DOHH2 (cell line): ENCODE measurements at regions not wholly inside any gene's neighbourhood (a gene's known extent, or its start where the extent isn't known, plus 50 kb on each side); places are given as distances from the start of the nearest gene placed in this dataset.

Experiments
- H3F3A ChIP-seq: fragments of 200-600 bp; sonication (generic), shearing (Covaris generic); 2 replicates; pipeline ENCODE4 v1.6.0; 2016; ENCODE audit warnings: antibody characterized with exemption, mild to moderate bottlenecking; ENCODE audit not compliant: control insufficient read depth, insufficient read depth
- H3K27ac ChIP-seq: fragments of 200-600 bp; sonication (generic); 2 replicates; pipeline ENCODE4 v1.5.1; 2014; ENCODE audit warnings: low read depth, mild to moderate bottlenecking, low read length, moderate library complexity
- H3K27me3 ChIP-seq: fragments of 200-600 bp; sonication (generic); 2 replicates; pipeline ENCODE4 v1.6.1; 2014; ENCODE audit warnings: mild to moderate bottlenecking, low read length, mixed read lengths; ENCODE audit not compliant: control insufficient read depth
- H3K36me3 ChIP-seq: fragments of 200-600 bp; sonication (generic); 2 replicates; pipeline ENCODE4 v1.6.1; 2014; ENCODE audit warnings: mild to moderate bottlenecking, low read length, moderate library complexity, mixed read lengths; ENCODE audit not compliant: control insufficient read depth
- H3K4me1 ChIP-seq: fragments of 200-600 bp; sonication (generic); 2 replicates; pipeline ENCODE4 v1.6.1; 2014; ENCODE audit warnings: mild to moderate bottlenecking, low read length, mixed read lengths; ENCODE audit not compliant: control insufficient read depth
- H3K4me2 ChIP-seq: fragments of 200-600 bp; sonication (generic); 2 replicates; pipeline ENCODE4 v1.6.0; 2014; ENCODE audit warnings: mild to moderate bottlenecking, low read length, moderate library complexity
- H3K4me3 ChIP-seq: fragments of 200-600 bp; sonication (generic); 2 replicates; pipeline ENCODE4 v1.5.1; 2014; ENCODE audit warnings: mild to moderate bottlenecking, low read length, mixed read lengths
- H3K79me2 ChIP-seq: fragments of 200-600 bp; sonication (generic); 2 replicates; pipeline ENCODE4 v1.6.1; 2014; ENCODE audit warnings: mild to moderate bottlenecking, low read length, mixed read lengths; ENCODE audit not compliant: control insufficient read depth
- H3K9me2 ChIP-seq: fragments of 200-600 bp; sonication (generic); replicated peaks from 2 replicates; pipeline ENCODE4 v1.6.1; 2014; ENCODE audit warnings: mild to moderate bottlenecking, low read length, mixed read lengths; ENCODE audit not compliant: control insufficient read depth
- H3K9me3 ChIP-seq: fragments of 200-600 bp; sonication (generic); 2 replicates; pipeline ENCODE4 v1.6.1; 2014; ENCODE audit warnings: antibody characterized with exemption, low read length, mixed read lengths; ENCODE audit not compliant: control insufficient read depth, insufficient read depth
- H4K20me1 ChIP-seq: fragments of 200-600 bp; sonication (generic); 2 replicates; pipeline ENCODE4 v1.6.0; 2014; ENCODE audit warnings: low read depth, mild to moderate bottlenecking, antibody characterized with exemption, low read length, moderate library complexity; ENCODE audit not compliant: control insufficient read depth, insufficient read depth
- CTCF ChIP-seq: fragments of 200-600 bp; sonication (generic); IDR thresholded peaks from one replicate; pipeline ENCODE4 v1.5.1; 2014; ENCODE audit warnings: antibody characterized with exemption, mild to moderate bottlenecking, low read depth, low read length; ENCODE audit not compliant: poor library complexity, severe bottlenecking
- EZH2phosphoT487 ChIP-seq: fragments of 200-600 bp; sonication (generic); IDR thresholded peaks from 2 replicates; pipeline ENCODE4 v1.6.1; 2017; ENCODE audit warnings: borderline replicate concordance, mild to moderate bottlenecking, antibody characterized with exemption, low read length, moderate library complexity, mixed read lengths

DNA sequence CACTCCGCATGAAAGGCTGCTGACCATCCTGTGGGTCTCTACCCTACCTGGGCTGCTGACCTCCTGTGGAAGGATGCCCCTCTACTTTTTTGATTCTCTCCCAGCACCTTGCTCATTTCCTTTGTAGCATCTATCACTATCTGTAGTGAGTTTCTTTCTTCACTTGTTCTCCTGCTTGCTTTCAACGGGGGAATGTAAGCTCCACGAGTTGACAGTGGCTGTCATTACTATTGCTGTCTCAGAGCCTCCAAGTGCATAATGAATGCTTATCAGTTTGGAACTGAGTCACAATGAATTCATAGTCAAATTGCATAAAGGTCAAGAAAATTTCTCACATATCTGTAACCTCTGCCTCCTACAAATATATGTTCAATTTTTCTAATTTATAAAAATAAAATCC lies 477.7 kb downstream of the PLCL1 start:
- Histone ChIP-seq H3K9me3 (no peaks in the 10 kb centered on the region), H3K36me3 (no peaks in the 10 kb centered on the region), H3K4me3 (no peak overlapping the region), H3K9me2 (no peaks in the 10 kb centered on the region), H3F3A (no peaks in the 10 kb centered on the region), H3K79me2 (no peaks in the 10 kb centered on the region), H3K4me1 (no peaks in the 10 kb centered on the region), H4K20me1 (no peaks in the 10 kb centered on the region), H3K27ac (no peak overlapping the region), H3K27me3 (peaks cover 10% of the 10 kb centered on the region; the same call in 1 of the 2 replicates), H3K4me2 (no peak overlapping the region)
- TF ChIP-seq CTCF (no peak), EZH2phosphoT487 (no peak)

GRCh38 chr2:198280145-198280544 lies 475.8 kb downstream of the PLCL1 start:
- Histone ChIP-seq H3K27ac (no peak overlapping the region), H3F3A (no peaks in the 10 kb centered on the region), H3K4me3 (no peak overlapping the region), H3K4me2 (no peak overlapping the region), H3K79me2 (no peaks in the 10 kb centered on the region), H3K9me2 (no peaks in the 10 kb centered on the region), H3K9me3 (no peaks in the 10 kb centered on the region), H3K4me1 (no peaks in the 10 kb centered on the region), H3K27me3 (0 out of 2 replicates have a peak, but pooled peaks cover 8% of the 10 kb centered on the region), H3K36me3 (no peaks in the 10 kb centered on the region), H4K20me1 (no peaks in the 10 kb centered on the region)
- TF ChIP-seq CTCF (no peak), EZH2phosphoT487 (no peak)

DNA sequence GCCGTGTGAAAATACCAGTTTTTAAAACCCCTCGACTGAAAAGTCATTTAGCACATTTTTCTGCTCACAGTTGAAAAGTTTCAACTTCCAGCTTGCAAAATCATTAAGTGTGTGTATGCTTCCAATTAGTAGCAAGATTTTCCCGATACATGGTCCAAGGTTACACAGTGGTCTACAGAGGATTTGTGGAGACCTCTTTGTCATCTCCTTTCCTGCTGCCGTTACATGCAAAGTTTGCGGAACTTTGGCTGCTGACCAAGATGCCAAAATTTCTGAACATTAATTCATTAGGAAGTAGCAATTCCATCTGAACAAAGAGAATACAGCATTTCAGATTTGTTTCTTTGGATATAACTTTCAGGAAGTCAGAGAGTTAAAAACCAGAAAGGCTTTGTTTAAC lies 474.6 kb downstream of the PLCL1 start:
- Histone ChIP-seq H3K4me1 (no peaks in the 10 kb centered on the region), H3K27ac (no peak overlapping the region), H4K20me1 (no peaks in the 10 kb centered on the region), H3K27me3 (0 out of 2 replicates have a peak, but pooled peaks cover 7% of the 10 kb centered on the region), H3K4me3 (no peak overlapping the region), H3K9me2 (no peaks in the 10 kb centered on the region), H3K36me3 (no peaks in the 10 kb centered on the region), H3K4me2 (no peak overlapping the region), H3K79me2 (no peaks in the 10 kb centered on the region), H3K9me3 (no peaks in the 10 kb centered on the region), H3F3A (no peaks in the 10 kb centered on the region)
- TF ChIP-seq EZH2phosphoT487 (no peak), CTCF (no peak)

DNA sequence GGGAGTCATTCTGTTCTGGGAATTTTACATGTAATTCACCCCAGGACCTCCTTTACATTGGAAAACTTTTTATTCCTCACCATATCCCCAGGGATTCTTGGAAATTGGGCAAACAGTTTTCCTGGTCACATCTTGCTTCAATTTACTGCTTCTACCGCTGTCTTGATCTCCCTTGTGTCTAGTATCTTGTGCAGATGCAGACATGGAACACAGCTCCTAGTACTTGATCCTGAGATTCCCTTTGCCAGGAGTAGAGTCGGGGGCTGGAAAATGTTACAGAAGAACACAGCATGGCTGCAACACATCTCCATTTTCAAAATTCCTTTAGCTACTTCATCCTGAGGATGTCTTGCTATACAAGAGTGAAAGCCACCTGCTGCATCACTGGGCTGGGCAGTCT lies 472.8 kb downstream of the PLCL1 start:
- Histone ChIP-seq H3K4me3 (no peak overlapping the region), H3K27me3 (no peaks in the 10 kb centered on the region), H3F3A (no peaks in the 10 kb centered on the region), H3K9me2 (no peaks in the 10 kb centered on the region), H3K27ac (no peak overlapping the region), H4K20me1 (no peaks in the 10 kb centered on the region), H3K79me2 (no peaks in the 10 kb centered on the region), H3K36me3 (no peaks in the 10 kb centered on the region), H3K4me2 (no peak overlapping the region), H3K9me3 (no peaks in the 10 kb centered on the region), H3K4me1 (no peaks in the 10 kb centered on the region)
- TF ChIP-seq CTCF (no peak), EZH2phosphoT487 (no peak)
